GM23338 (cell line): ENCODE measurements at regions not wholly inside any gene's neighbourhood (a gene's known extent, or its start where the extent isn't known, plus 50 kb on each side); places are given as distances from the start of the nearest gene placed in this dataset.

Experiments used
- ATAC-seq: fragments of 200-7000 bp; cut with Tn5 transposase; 3 replicates; pipeline ENCODE4 v1.9.1; 2020
- DNase-seq: peaks from one replicate; pipeline ENCODE4 v3.0.0-alpha.2; 2015; ENCODE audit warnings: low spot score
- H2AFZ ChIP-seq: fragments of 200-600 bp; sonication (generic); 2 replicates; pipeline ENCODE4 v1.8.0; 2016; ENCODE audit warnings: antibody characterized with exemption, mild to moderate bottlenecking, moderate library complexity
- H3F3A ChIP-seq: fragments of 200-600 bp; sonication (generic); replicated peaks from 2 replicates; pipeline ENCODE4 v1.8.0; 2017; ENCODE audit warnings: antibody characterized with exemption, mixed run types, low read depth
- H3K27ac ChIP-seq: fragments of 200-600 bp; sonication (generic); 2 replicates; pipeline ENCODE4 v1.6.1; 2016; ENCODE audit warnings: low read depth
- H3K27me3 ChIP-seq: fragments of 200-600 bp; sonication (generic); 2 replicates; pipeline ENCODE4 v1.8.0; 2016; ENCODE audit warnings: mild to moderate bottlenecking, mixed run types, moderate library complexity; ENCODE audit not compliant: insufficient read depth
- H3K36me3 ChIP-seq: fragments of 200-600 bp; sonication (generic); 2 replicates; pipeline ENCODE4 v1.8.0; 2016; ENCODE audit warnings: mild to moderate bottlenecking; ENCODE audit not compliant: insufficient read depth
- H3K4me1 ChIP-seq: fragments of 200-600 bp; sonication (generic); 2 replicates; pipeline ENCODE4 v1.8.0; 2016; ENCODE audit warnings: mild to moderate bottlenecking, moderate library complexity; ENCODE audit not compliant: insufficient read depth
- H3K4me2 ChIP-seq: fragments of 200-600 bp; sonication (generic); 2 replicates; pipeline ENCODE4 v1.7.1; 2017; ENCODE audit warnings: mixed run types
- H3K4me3 ChIP-seq: fragments of 200-600 bp; sonication (generic); 2 replicates; pipeline ENCODE4 v1.6.1; 2016; ENCODE audit warnings: mixed run types
- H3K79me2 ChIP-seq: fragments of 200-600 bp; sonication (generic); replicated peaks from 2 replicates; pipeline ENCODE4 v1.8.0; 2017; ENCODE audit warnings: mild to moderate bottlenecking; ENCODE audit not compliant: insufficient read depth
- H3K9me2 ChIP-seq: fragments of 200-600 bp; sonication (generic); 2 replicates; pipeline ENCODE4 v1.8.0; 2017; ENCODE audit not compliant: insufficient read depth
- H4K20me1 ChIP-seq: fragments of 200-600 bp; sonication (generic); replicated peaks from 2 replicates; pipeline ENCODE4 v1.8.0; 2017; ENCODE audit warnings: mild to moderate bottlenecking; ENCODE audit not compliant: insufficient read depth
- H3K27ac Mint-ChIP-seq: 2 replicates; pipeline ENCODE4 v1.8.0; 2020; ENCODE audit warnings: inconsistent platforms, mild to moderate bottlenecking, moderate library complexity, mixed read lengths
- H3K27me3 Mint-ChIP-seq: 3 replicates; pipeline ENCODE4 v1.8.0; 2022; ENCODE audit warnings: low read depth, mild to moderate bottlenecking, moderate library complexity, mixed read lengths, inconsistent platforms; ENCODE audit not compliant: insufficient read depth, poor library complexity
- H3K36me3 Mint-ChIP-seq: 3 replicates; pipeline ENCODE4 v1.8.0; 2021; ENCODE audit warnings: low read depth, mild to moderate bottlenecking, inconsistent platforms, moderate library complexity, mixed read lengths
- H3K4me1 Mint-ChIP-seq: 3 replicates; pipeline ENCODE4 v1.8.0; 2020; ENCODE audit warnings: mild to moderate bottlenecking, inconsistent platforms, mixed read lengths
- H3K4me3 Mint-ChIP-seq: 3 replicates; pipeline ENCODE4 v1.8.0; 2021; ENCODE audit warnings: moderate library complexity, mild to moderate bottlenecking, inconsistent platforms, mixed read lengths
- H3K9me3 Mint-ChIP-seq: 3 replicates; pipeline ENCODE4 v1.8.0; 2020; ENCODE audit warnings: moderate library complexity, mild to moderate bottlenecking, inconsistent platforms, mixed read lengths
- CREB1 ChIP-seq: fragments of 250-450 bp; sonication (Bioruptor Pico); IDR thresholded peaks from 2 replicates; pipeline ENCODE4 v1.5.0; 2020; ENCODE audit warnings: low read depth, mild to moderate bottlenecking, moderate library complexity
- EZH2 ChIP-seq: fragments of 200-600 bp; sonication (generic); IDR thresholded peaks from one replicate; pipeline ENCODE4 v1.8.0; 2017; ENCODE audit warnings: antibody characterized with exemption, mild to moderate bottlenecking, low read depth; ENCODE audit not compliant: unreplicated experiment
- EZH2phosphoT487 ChIP-seq: fragments of 200-600 bp; sonication (generic); IDR thresholded peaks from one replicate; pipeline ENCODE4 v1.8.1; 2018; ENCODE audit warnings: antibody characterized with exemption; ENCODE audit not compliant: unreplicated experiment
- JUNB ChIP-seq: IDR thresholded peaks from one replicate; pipeline ENCODE4 v1.6.1; 2016; ENCODE audit warnings: antibody characterized with exemption; ENCODE audit not compliant: unreplicated experiment
- NANOG ChIP-seq: IDR thresholded peaks from 2 replicates; pipeline ENCODE4 v1.6.1; 2016; ENCODE audit warnings: antibody characterized with exemption, borderline replicate concordance
- POLR2AphosphoS5 ChIP-seq: IDR thresholded peaks from 2 replicates; pipeline ENCODE4 v1.6.1; 2016; ENCODE audit warnings: antibody characterized with exemption, low read depth
- STAT1 ChIP-seq: IDR thresholded peaks from one replicate; pipeline ENCODE4 v1.6.1; 2016; ENCODE audit warnings: antibody characterized with exemption; ENCODE audit not compliant: unreplicated experiment
- ZNF114 ChIP-seq: fragments of 250-450 bp; sonication (Bioruptor Pico); IDR thresholded peaks from 2 replicates; pipeline ENCODE4 v1.5.0; 2020; ENCODE audit warnings: mild to moderate bottlenecking, moderate library complexity
- ZNF331 ChIP-seq: fragments of 250-450 bp; sonication (Bioruptor Pico); IDR thresholded peaks from 2 replicates; pipeline ENCODE4 v1.5.0; 2020; ENCODE audit warnings: low read depth, mild to moderate bottlenecking, moderate library complexity
- TF ChIP-seq, protein P1 (sequence below): IDR thresholded peaks from one replicate; pipeline ENCODE4 v1.6.1; 2018; ENCODE audit warnings: antibody characterized with exemption; ENCODE audit not compliant: unreplicated experiment
- TF ChIP-seq, protein P2 (sequence below): IDR thresholded peaks from 2 replicates; pipeline ENCODE4 v1.6.1; 2016; ENCODE audit warnings: antibody characterized with exemption
- TF ChIP-seq, protein P3 (sequence below), 2 experiments: fragments of 200-600 bp in 1 of 2; sonication (generic) in 1 of 2; conservative IDR thresholded peaks; 2 replicates each; pipeline versions ENCODE4 v1.5.1 to v1.6.1; 2016 to 2017; ENCODE audit warnings: antibody characterized with exemption in 2 of 2, low read depth in 2 of 2, mild to moderate bottlenecking in 2 of 2, moderate library complexity in 1 of 2
- TF ChIP-seq, protein P4 (sequence below): fragments of 250-450 bp; sonication (Bioruptor Pico); IDR thresholded peaks from 2 replicates; pipeline ENCODE4 v1.5.0; 2020; ENCODE audit warnings: mild to moderate bottlenecking, moderate library complexity

DNA sequence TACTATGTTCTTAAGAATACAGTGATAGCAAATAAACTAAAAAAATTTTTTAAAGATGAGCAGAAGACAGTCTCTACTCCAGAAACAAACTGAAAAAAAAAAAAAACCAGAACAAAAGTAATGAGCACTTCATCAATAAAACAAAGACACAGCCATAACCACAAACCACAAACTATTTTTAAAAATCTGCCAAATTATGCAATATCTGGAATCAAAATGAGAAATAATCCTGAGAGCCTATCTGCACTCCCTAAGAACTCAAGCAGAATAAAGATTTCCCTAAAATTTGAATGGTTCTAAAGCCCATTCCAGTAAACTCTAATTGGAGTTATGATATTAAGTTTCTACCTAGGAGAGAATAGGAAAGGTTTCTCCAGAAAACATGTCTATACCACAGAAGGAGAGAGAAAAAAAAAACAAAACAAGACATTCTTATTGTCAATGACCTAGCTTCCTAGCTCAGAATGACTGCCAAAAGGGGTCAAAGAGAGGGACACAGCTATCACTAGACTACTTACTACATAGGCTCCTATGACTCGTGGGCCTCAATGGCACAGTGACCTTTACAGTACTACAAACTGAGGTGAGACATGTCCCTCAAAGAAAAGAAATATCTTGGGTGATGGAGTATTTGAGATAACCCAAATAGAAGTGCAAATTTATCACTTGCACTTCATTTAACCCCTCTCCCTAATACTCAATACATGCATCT is 262.8 kb downstream of the ZEB2 start:
- TF ChIP-seq, protein P1, sequence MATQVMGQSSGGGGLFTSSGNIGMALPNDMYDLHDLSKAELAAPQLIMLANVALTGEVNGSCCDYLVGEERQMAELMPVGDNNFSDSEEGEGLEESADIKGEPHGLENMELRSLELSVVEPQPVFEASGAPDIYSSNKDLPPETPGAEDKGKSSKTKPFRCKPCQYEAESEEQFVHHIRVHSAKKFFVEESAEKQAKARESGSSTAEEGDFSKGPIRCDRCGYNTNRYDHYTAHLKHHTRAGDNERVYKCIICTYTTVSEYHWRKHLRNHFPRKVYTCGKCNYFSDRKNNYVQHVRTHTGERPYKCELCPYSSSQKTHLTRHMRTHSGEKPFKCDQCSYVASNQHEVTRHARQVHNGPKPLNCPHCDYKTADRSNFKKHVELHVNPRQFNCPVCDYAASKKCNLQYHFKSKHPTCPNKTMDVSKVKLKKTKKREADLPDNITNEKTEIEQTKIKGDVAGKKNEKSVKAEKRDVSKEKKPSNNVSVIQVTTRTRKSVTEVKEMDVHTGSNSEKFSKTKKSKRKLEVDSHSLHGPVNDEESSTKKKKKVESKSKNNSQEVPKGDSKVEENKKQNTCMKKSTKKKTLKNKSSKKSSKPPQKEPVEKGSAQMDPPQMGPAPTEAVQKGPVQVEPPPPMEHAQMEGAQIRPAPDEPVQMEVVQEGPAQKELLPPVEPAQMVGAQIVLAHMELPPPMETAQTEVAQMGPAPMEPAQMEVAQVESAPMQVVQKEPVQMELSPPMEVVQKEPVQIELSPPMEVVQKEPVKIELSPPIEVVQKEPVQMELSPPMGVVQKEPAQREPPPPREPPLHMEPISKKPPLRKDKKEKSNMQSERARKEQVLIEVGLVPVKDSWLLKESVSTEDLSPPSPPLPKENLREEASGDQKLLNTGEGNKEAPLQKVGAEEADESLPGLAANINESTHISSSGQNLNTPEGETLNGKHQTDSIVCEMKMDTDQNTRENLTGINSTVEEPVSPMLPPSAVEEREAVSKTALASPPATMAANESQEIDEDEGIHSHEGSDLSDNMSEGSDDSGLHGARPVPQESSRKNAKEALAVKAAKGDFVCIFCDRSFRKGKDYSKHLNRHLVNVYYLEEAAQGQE, result no peak
- TF ChIP-seq STAT1 (no peak), NANOG (no peak), JUNB (no peak), CREB1 (CRISPR knock-in tag) (no peak), EZH2 (no peak), ZNF331 (CRISPR knock-in tag) (no peak), POLR2AphosphoS5 (no peak), ZNF114 (no peak), EZH2phosphoT487 (no peak)
- TF ChIP-seq, protein P2, sequence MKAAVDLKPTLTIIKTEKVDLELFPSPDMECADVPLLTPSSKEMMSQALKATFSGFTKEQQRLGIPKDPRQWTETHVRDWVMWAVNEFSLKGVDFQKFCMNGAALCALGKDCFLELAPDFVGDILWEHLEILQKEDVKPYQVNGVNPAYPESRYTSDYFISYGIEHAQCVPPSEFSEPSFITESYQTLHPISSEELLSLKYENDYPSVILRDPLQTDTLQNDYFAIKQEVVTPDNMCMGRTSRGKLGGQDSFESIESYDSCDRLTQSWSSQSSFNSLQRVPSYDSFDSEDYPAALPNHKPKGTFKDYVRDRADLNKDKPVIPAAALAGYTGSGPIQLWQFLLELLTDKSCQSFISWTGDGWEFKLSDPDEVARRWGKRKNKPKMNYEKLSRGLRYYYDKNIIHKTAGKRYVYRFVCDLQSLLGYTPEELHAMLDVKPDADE, result no peak
- TF ChIP-seq, protein P3, sequence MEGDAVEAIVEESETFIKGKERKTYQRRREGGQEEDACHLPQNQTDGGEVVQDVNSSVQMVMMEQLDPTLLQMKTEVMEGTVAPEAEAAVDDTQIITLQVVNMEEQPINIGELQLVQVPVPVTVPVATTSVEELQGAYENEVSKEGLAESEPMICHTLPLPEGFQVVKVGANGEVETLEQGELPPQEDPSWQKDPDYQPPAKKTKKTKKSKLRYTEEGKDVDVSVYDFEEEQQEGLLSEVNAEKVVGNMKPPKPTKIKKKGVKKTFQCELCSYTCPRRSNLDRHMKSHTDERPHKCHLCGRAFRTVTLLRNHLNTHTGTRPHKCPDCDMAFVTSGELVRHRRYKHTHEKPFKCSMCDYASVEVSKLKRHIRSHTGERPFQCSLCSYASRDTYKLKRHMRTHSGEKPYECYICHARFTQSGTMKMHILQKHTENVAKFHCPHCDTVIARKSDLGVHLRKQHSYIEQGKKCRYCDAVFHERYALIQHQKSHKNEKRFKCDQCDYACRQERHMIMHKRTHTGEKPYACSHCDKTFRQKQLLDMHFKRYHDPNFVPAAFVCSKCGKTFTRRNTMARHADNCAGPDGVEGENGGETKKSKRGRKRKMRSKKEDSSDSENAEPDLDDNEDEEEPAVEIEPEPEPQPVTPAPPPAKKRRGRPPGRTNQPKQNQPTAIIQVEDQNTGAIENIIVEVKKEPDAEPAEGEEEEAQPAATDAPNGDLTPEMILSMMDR (conservative IDR thresholded peaks at IDR 0.05; ENCODE audit: low read depth in 2 of 2), result no peak
- TF ChIP-seq, protein P4, sequence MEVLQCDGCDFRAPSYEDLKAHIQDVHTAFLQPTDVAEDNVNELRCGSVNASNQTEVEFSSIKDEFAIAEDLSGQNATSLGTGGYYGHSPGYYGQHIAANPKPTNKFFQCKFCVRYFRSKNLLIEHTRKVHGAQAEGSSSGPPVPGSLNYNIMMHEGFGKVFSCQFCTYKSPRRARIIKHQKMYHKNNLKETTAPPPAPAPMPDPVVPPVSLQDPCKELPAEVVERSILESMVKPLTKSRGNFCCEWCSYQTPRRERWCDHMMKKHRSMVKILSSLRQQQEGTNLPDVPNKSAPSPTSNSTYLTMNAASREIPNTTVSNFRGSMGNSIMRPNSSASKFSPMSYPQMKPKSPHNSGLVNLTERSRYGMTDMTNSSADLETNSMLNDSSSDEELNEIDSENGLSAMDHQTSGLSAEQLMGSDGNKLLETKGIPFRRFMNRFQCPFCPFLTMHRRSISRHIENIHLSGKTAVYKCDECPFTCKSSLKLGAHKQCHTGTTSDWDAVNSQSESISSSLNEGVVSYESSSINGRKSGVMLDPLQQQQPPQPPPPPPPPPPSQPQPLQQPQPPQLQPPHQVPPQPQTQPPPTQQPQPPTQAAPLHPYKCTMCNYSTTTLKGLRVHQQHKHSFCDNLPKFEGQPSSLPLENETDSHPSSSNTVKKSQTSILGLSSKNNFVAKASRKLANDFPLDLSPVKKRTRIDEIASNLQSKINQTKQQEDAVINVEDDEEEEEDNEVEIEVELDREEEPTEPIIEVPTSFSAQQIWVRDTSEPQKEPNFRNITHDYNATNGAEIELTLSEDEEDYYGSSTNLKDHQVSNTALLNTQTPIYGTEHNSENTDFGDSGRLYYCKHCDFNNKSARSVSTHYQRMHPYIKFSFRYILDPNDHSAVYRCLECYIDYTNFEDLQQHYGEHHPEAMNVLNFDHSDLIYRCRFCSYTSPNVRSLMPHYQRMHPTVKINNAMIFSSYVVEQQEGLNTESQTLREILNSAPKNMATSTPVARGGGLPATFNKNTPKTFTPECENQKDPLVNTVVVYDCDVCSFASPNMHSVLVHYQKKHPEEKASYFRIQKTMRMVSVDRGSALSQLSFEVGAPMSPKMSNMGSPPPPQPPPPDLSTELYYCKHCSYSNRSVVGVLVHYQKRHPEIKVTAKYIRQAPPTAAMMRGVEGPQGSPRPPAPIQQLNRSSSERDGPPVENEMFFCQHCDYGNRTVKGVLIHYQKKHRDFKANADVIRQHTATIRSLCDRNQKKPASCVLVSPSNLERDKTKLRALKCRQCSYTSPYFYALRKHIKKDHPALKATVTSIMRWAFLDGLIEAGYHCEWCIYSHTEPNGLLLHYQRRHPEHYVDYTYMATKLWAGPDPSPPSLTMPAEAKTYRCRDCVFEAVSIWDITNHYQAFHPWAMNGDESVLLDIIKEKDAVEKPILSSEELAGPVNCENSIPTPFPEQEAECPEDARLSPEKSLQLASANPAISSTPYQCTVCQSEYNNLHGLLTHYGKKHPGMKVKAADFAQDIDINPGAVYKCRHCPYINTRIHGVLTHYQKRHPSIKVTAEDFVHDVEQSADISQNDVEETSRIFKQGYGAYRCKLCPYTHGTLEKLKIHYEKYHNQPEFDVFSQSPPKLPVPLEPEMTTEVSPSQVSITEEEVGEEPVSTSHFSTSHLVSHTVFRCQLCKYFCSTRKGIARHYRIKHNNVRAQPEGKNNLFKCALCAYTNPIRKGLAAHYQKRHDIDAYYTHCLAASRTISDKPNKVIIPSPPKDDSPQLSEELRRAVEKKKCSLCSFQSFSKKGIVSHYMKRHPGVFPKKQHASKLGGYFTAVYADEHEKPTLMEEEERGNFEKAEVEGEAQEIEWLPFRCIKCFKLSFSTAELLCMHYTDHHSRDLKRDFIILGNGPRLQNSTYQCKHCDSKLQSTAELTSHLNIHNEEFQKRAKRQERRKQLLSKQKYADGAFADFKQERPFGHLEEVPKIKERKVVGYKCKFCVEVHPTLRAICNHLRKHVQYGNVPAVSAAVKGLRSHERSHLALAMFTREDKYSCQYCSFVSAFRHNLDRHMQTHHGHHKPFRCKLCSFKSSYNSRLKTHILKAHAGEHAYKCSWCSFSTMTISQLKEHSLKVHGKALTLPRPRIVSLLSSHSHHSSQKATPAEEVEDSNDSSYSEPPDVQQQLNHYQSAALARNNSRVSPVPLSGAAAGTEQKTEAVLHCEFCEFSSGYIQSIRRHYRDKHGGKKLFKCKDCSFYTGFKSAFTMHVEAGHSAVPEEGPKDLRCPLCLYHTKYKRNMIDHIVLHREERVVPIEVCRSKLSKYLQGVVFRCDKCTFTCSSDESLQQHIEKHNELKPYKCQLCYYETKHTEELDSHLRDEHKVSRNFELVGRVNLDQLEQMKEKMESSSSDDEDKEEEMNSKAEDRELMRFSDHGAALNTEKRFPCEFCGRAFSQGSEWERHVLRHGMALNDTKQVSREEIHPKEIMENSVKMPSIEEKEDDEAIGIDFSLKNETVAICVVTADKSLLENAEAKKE, result no peak
- Histone ChIP-seq H3K36me3 (peaks cover 18% of the 10 kb centered on the region), H3K4me3 (no peak overlapping the region), H2AFZ (no peak overlapping the region), H4K20me1 (no peaks in the 10 kb centered on the region), H3K4me2 (no peak overlapping the region), H3K4me1 (peaks cover 21% of the 10 kb centered on the region), H3K27ac (no peak overlapping the region), H3K9me2 (no peaks in the 10 kb centered on the region; the same call in 1 of the 2 replicates), H3K79me2 (peaks cover 10% of the 10 kb centered on the region), H3F3A (no peaks in the 10 kb centered on the region), H3K27me3 (no peaks in the 10 kb centered on the region)
- H3K9me3 Mint-ChIP-seq, result peaks cover 67% of the 10 kb centered on the region
- peaks cover 13% of the 10 kb centered on the region for H3K4me1 Mint-ChIP-seq
- DNase-seq (no peak), ATAC-seq (no peak)
- H3K27ac Mint-ChIP-seq, result no peak overlapping the region
- peaks cover 70% of the 10 kb centered on the region for H3K36me3 Mint-ChIP-seq
- H3K27me3 Mint-ChIP-seq, result no peaks in the 10 kb centered on the region
- no peak overlapping the region for H3K4me3 Mint-ChIP-seq
